GM23338 (cell line): ENCODE measurements at regions not wholly inside any gene's neighbourhood (a gene's known extent, or its start where the extent isn't known, plus 50 kb on each side); places are given as distances from the start of the nearest gene placed in this dataset.
A peak's percentile ranks its signal among the peaks of the same experiment; 100 is the strongest.

Experiments used
- ATAC-seq: fragments of 200-7000 bp; cut with Tn5 transposase; 3 replicates; pipeline ENCODE4 v1.9.1; 2020
- DNase-seq: peaks from one replicate; pipeline ENCODE4 v3.0.0-alpha.2; 2015; ENCODE audit warnings: low spot score
- H2AFZ ChIP-seq: fragments of 200-600 bp; sonication (generic); 2 replicates; pipeline ENCODE4 v1.8.0; 2016; ENCODE audit warnings: antibody characterized with exemption, mild to moderate bottlenecking, moderate library complexity
- H3F3A ChIP-seq: fragments of 200-600 bp; sonication (generic); replicated peaks from 2 replicates; pipeline ENCODE4 v1.8.0; 2017; ENCODE audit warnings: antibody characterized with exemption, mixed run types, low read depth
- H3K27ac ChIP-seq: fragments of 200-600 bp; sonication (generic); 2 replicates; pipeline ENCODE4 v1.6.1; 2016; ENCODE audit warnings: low read depth
- H3K27me3 ChIP-seq: fragments of 200-600 bp; sonication (generic); 2 replicates; pipeline ENCODE4 v1.8.0; 2016; ENCODE audit warnings: mild to moderate bottlenecking, mixed run types, moderate library complexity; ENCODE audit not compliant: insufficient read depth
- H3K36me3 ChIP-seq: fragments of 200-600 bp; sonication (generic); 2 replicates; pipeline ENCODE4 v1.8.0; 2016; ENCODE audit warnings: mild to moderate bottlenecking; ENCODE audit not compliant: insufficient read depth
- H3K4me1 ChIP-seq: fragments of 200-600 bp; sonication (generic); 2 replicates; pipeline ENCODE4 v1.8.0; 2016; ENCODE audit warnings: mild to moderate bottlenecking, moderate library complexity; ENCODE audit not compliant: insufficient read depth
- H3K4me2 ChIP-seq: fragments of 200-600 bp; sonication (generic); 2 replicates; pipeline ENCODE4 v1.7.1; 2017; ENCODE audit warnings: mixed run types
- H3K4me3 ChIP-seq: fragments of 200-600 bp; sonication (generic); 2 replicates; pipeline ENCODE4 v1.6.1; 2016; ENCODE audit warnings: mixed run types
- H3K79me2 ChIP-seq: fragments of 200-600 bp; sonication (generic); replicated peaks from 2 replicates; pipeline ENCODE4 v1.8.0; 2017; ENCODE audit warnings: mild to moderate bottlenecking; ENCODE audit not compliant: insufficient read depth
- H3K9me2 ChIP-seq: fragments of 200-600 bp; sonication (generic); 2 replicates; pipeline ENCODE4 v1.8.0; 2017; ENCODE audit not compliant: insufficient read depth
- H4K20me1 ChIP-seq: fragments of 200-600 bp; sonication (generic); replicated peaks from 2 replicates; pipeline ENCODE4 v1.8.0; 2017; ENCODE audit warnings: mild to moderate bottlenecking; ENCODE audit not compliant: insufficient read depth
- H3K27ac Mint-ChIP-seq: 2 replicates; pipeline ENCODE4 v1.8.0; 2020; ENCODE audit warnings: inconsistent platforms, mild to moderate bottlenecking, moderate library complexity, mixed read lengths
- H3K27me3 Mint-ChIP-seq: 3 replicates; pipeline ENCODE4 v1.8.0; 2022; ENCODE audit warnings: low read depth, mild to moderate bottlenecking, moderate library complexity, mixed read lengths, inconsistent platforms; ENCODE audit not compliant: insufficient read depth, poor library complexity
- H3K36me3 Mint-ChIP-seq: 3 replicates; pipeline ENCODE4 v1.8.0; 2021; ENCODE audit warnings: low read depth, mild to moderate bottlenecking, inconsistent platforms, moderate library complexity, mixed read lengths
- H3K4me1 Mint-ChIP-seq: 3 replicates; pipeline ENCODE4 v1.8.0; 2020; ENCODE audit warnings: mild to moderate bottlenecking, inconsistent platforms, mixed read lengths
- H3K4me3 Mint-ChIP-seq: 3 replicates; pipeline ENCODE4 v1.8.0; 2021; ENCODE audit warnings: moderate library complexity, mild to moderate bottlenecking, inconsistent platforms, mixed read lengths
- H3K9me3 Mint-ChIP-seq: 3 replicates; pipeline ENCODE4 v1.8.0; 2020; ENCODE audit warnings: moderate library complexity, mild to moderate bottlenecking, inconsistent platforms, mixed read lengths
- CTCF ChIP-seq, 2 experiments: fragments of 200-600 bp in 1 of 2; sonication (generic) in 1 of 2; conservative IDR thresholded peaks; 2 replicates each; pipeline versions ENCODE4 v1.5.1 to v1.6.1; 2016 to 2017; ENCODE audit warnings: antibody characterized with exemption in 2 of 2, low read depth in 2 of 2, mild to moderate bottlenecking in 2 of 2, moderate library complexity in 1 of 2
- JUNB ChIP-seq: IDR thresholded peaks from one replicate; pipeline ENCODE4 v1.6.1; 2016; ENCODE audit warnings: antibody characterized with exemption; ENCODE audit not compliant: unreplicated experiment
- POLR2AphosphoS5 ChIP-seq: IDR thresholded peaks from 2 replicates; pipeline ENCODE4 v1.6.1; 2016; ENCODE audit warnings: antibody characterized with exemption, low read depth
- STAT1 ChIP-seq: IDR thresholded peaks from one replicate; pipeline ENCODE4 v1.6.1; 2016; ENCODE audit warnings: antibody characterized with exemption; ENCODE audit not compliant: unreplicated experiment
- ZNF114 ChIP-seq: fragments of 250-450 bp; sonication (Bioruptor Pico); IDR thresholded peaks from 2 replicates; pipeline ENCODE4 v1.5.0; 2020; ENCODE audit warnings: mild to moderate bottlenecking, moderate library complexity
- ZNF331 ChIP-seq: fragments of 250-450 bp; sonication (Bioruptor Pico); IDR thresholded peaks from 2 replicates; pipeline ENCODE4 v1.5.0; 2020; ENCODE audit warnings: low read depth, mild to moderate bottlenecking, moderate library complexity

GRCh38 chr5:99104538-99105132, 175.8 kb upstream of the CHD1 start:
- DNase-seq (peak; percentile 76), ATAC-seq (peak; percentile 72)
- no peaks in the 10 kb centered on the region for H3K9me3 Mint-ChIP-seq

GRCh38 chr5:99102073-99102697, 173.4 kb upstream of the CHD1 start:
- no peak for ATAC-seq
- TF ChIP-seq POLR2AphosphoS5 (no peak), ZNF114 (CRISPR knock-in tag) (no peak)
- Mint-ChIP-seq H3K36me3 (no peaks in the 10 kb centered on the region), H3K4me3 (no peak overlapping the region), H3K4me1 (no peaks in the 10 kb centered on the region), H3K9me3 (no peaks in the 10 kb centered on the region), H3K27ac (no peak overlapping the region), H3K27me3 (peaks cover 2% of the 10 kb centered on the region)
- Histone ChIP-seq H3K27ac (no peak overlapping the region), H3K27me3 (no peaks in the 10 kb centered on the region), H3K4me3 (no peak overlapping the region), H3F3A (no peaks in the 10 kb centered on the region), H4K20me1 (no peaks in the 10 kb centered on the region), H3K4me1 (no peaks in the 10 kb centered on the region), H3K9me2 (0 out of 2 replicates have a peak, but pooled peaks cover 3% of the 10 kb centered on the region), H3K4me2 (no peak overlapping the region), H3K79me2 (no peaks in the 10 kb centered on the region), H2AFZ (no peak overlapping the region), H3K36me3 (no peaks in the 10 kb centered on the region)
- DNase-seq: no peak

More at GRCh38 chr5:99104538-99105132, 175.8 kb upstream of the CHD1 start:
- Histone ChIP-seq H3K36me3 (no peaks in the 10 kb centered on the region), H3F3A (no peaks in the 10 kb centered on the region), H3K4me3 (no peak overlapping the region), H3K4me2 (no peak overlapping the region), H3K79me2 (no peaks in the 10 kb centered on the region), H3K9me2 (no peaks in the 10 kb centered on the region), H3K27me3 (no peaks in the 10 kb centered on the region), H4K20me1 (no peaks in the 10 kb centered on the region), H2AFZ (no peak overlapping the region), H3K27ac (no peak overlapping the region), H3K4me1 (no peaks in the 10 kb centered on the region)
- Mint-ChIP-seq H3K27ac (no peak overlapping the region), H3K4me3 (no peak overlapping the region), H3K36me3 (no peaks in the 10 kb centered on the region), H3K4me1 (no peaks in the 10 kb centered on the region), H3K27me3 (peaks cover 2% of the 10 kb centered on the region)
- no peak for TF ChIP-seq STAT1
- no peak for TF ChIP-seq ZNF331 (CRISPR knock-in tag)
- no peak for TF ChIP-seq JUNB
- TF ChIP-seq CTCF (conservative IDR thresholded peaks at IDR 0.05; ENCODE audit: low read depth in 2 of 2): peak; percentile 62 to 67

GRCh38 chr5:99099691-99100090, 170.9 kb upstream of the CHD1 start:
- no peaks in the 10 kb centered on the region for H3F3A ChIP-seq
- H3K27ac Mint-ChIP-seq: no peak overlapping the region
- no peak overlapping the region for H3K4me3 ChIP-seq
- H3K36me3 ChIP-seq: no peaks in the 10 kb centered on the region
- no peaks in the 10 kb centered on the region for H4K20me1 ChIP-seq
- no peak overlapping the region for H3K4me2 ChIP-seq
- H3K79me2 ChIP-seq: no peaks in the 10 kb centered on the region
- ATAC-seq: no peak
- peaks cover 2% of the 10 kb centered on the region for H3K27me3 Mint-ChIP-seq
- H3K9me2 ChIP-seq: 0 out of 2 replicates have a peak, but pooled peaks cover 3% of the 10 kb centered on the region
- no peak overlapping the region for H3K27ac ChIP-seq
- no peak overlapping the region for H3K4me3 Mint-ChIP-seq
- H3K27me3 ChIP-seq: no peaks in the 10 kb centered on the region
- H3K9me3 Mint-ChIP-seq: no peaks in the 10 kb centered on the region
- no peaks in the 10 kb centered on the region for H3K4me1 ChIP-seq
- no peak for DNase-seq
- TF ChIP-seq POLR2AphosphoS5 (no peak), JUNB (no peak), STAT1 (no peak)
- no peak overlapping the region for H2AFZ ChIP-seq
- H3K36me3 Mint-ChIP-seq: no peaks in the 10 kb centered on the region
- no peaks in the 10 kb centered on the region for H3K4me1 Mint-ChIP-seq
